HG02610 (cell line): ENCODE measurements at regions not wholly inside any gene's neighbourhood (a gene's known extent, or its start where the extent isn't known, plus 50 kb on each side); places are given as distances from the start of the nearest gene placed in this dataset.

Source experiments
- ATAC-seq: cut with Tn5 transposase; IDR thresholded peaks from one replicate; pipeline ENCODE4 v1.9.1; 2021; ENCODE audit warnings: mild to moderate bottlenecking, moderate library complexity; ENCODE audit not compliant: unreplicated experiment

GRCh38 chr6:138691595-138692057, 81.9 kb upstream of the CCDC28A start:
- ATAC-seq: no peak

- peak; percentile 60 for ATAC-seq
Measured at GRCh38 chr6:138692058-138692977, 81.3 kb upstream of the CCDC28A start.

- peak; percentile 43 for ATAC-seq
Measured at GRCh38 chr6:138692978-138693909, 80.3 kb upstream of the CCDC28A start.

GRCh38 chr6:138695193-138695592, 78.4 kb upstream of the CCDC28A start:
- ATAC-seq: no peak

GRCh38 chr6:138714493-138714892, 59.1 kb upstream of the CCDC28A start:
- no peak for ATAC-seq

GRCh38 chr6:138716013-138716412, 57.6 kb upstream of the CCDC28A start:
- ATAC-seq: no peak

GRCh38 chr6:138716971-138717665, 56.5 kb upstream of the CCDC28A start:
- ATAC-seq: no peak

GRCh38 chr6:138719011-138719635, 54.4 kb upstream of the CCDC28A start:
- ATAC-seq: peak; percentile 71

- peak; percentile 13 for ATAC-seq
Measured at GRCh38 chr6:138719744-138720143, 53.8 kb upstream of the CCDC28A start.

- ATAC-seq: no peak
Measured at GRCh38 chr6:138722425-138723371, 50.9 kb upstream of the CCDC28A start.
